MCF 10A (cell line): ENCODE measurements at regions not wholly inside any gene's neighbourhood (a gene's known extent, or its start where the extent isn't known, plus 50 kb on each side); places are given as distances from the start of the nearest gene placed in this dataset.
A peak's percentile ranks its signal among the peaks of the same experiment; 100 is the strongest.

Experiments used
- BruUV-seq: library from RNA; stranded (reverse); fragments of 400-500 nt; replicated peaks from 2 replicates; lab custom pipeline; 2021; lab: Mats Ljungman, UMichigan
- CTCF ChIA-PET: fragments of 300-600 bp; sonication (Branson Sonifier 250); formaldehyde crosslinking; extraction: SDS; loops from one replicate; lab custom pipeline; 2021; ENCODE audit warnings: antibody characterized with exemption, inconsistent platforms; lab: Yijun Ruan, JAX
- POLR2A ChIA-PET: fragments of 300-600, 350-650 bp; sonication (Branson Sonifier 250); formaldehyde crosslinking; extraction: SDS; loops from one replicate; lab custom pipeline; 2020; ENCODE audit warnings: antibody characterized with exemption, inconsistent platforms; lab: Yijun Ruan, JAX
- DNase-seq: peaks from one replicate; pipeline ENCODE4 v3.0.0-alpha.2; 2018; ENCODE audit not compliant: unreplicated experiment
- H3K27ac Mint-ChIP-seq: one replicate; pipeline ENCODE4 v1.8.0; 2022; ENCODE audit warnings: mild to moderate bottlenecking, low read depth, mixed read lengths; ENCODE audit not compliant: unreplicated experiment
- H3K27me3 Mint-ChIP-seq: one replicate; pipeline ENCODE4 v1.8.0; 2022; ENCODE audit warnings: mixed read lengths; ENCODE audit not compliant: insufficient read depth, unreplicated experiment
- H3K36me3 Mint-ChIP-seq: one replicate; pipeline ENCODE4 v1.8.0; 2022; ENCODE audit warnings: mild to moderate bottlenecking, moderate library complexity, mixed read lengths; ENCODE audit not compliant: insufficient read depth, unreplicated experiment
- H3K4me1 Mint-ChIP-seq: one replicate; pipeline ENCODE4 v1.8.0; 2022; ENCODE audit warnings: mixed read lengths; ENCODE audit not compliant: insufficient read depth, unreplicated experiment
- H3K4me3 Mint-ChIP-seq: one replicate; pipeline ENCODE4 v1.8.0; 2022; ENCODE audit warnings: mild to moderate bottlenecking, moderate library complexity, mixed read lengths; ENCODE audit not compliant: unreplicated experiment
- H3K9me3 Mint-ChIP-seq: one replicate; pipeline ENCODE4 v1.8.0; 2022; ENCODE audit warnings: mixed read lengths; ENCODE audit not compliant: unreplicated experiment
- intact Hi-C: fragments of 100-400 bp; cut with micrococcal nuclease; formaldehyde crosslinking; loops from 2 replicates; pipeline ENCODE4 v1.14.1; 2022
- TF ChIP-seq, protein P1 (sequence below): fragments of 200-600 bp; IDR thresholded peaks from one replicate; pipeline ENCODE4 v1.8.0; 2022; ENCODE audit warnings: antibody characterized with exemption, mild to moderate bottlenecking; ENCODE audit not compliant: unreplicated experiment

DNA sequence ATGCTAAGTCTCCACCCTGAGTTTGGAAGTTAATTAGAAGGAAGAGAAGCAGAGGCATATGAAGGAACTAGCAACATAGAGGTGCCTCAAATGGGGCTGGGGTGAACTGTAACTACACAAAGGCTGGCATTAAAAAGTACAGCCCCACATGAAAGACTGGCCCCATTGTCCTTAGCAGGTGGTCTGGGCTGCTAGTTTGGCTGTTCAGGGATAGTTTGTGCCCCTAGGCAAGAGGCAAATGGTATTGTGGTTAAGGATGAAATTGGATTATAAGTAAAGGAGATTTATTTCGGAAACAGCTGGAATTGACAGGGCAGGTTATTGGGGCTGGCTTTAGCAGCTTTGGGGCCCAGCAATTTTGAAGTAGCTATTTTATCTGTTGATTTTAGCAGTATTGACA is 365.7 kb upstream of the TNP1 start:
- no peaks in the 10 kb centered on the region for H3K27me3 Mint-ChIP-seq
- peaks cover 4% of the 10 kb centered on the region for H3K4me1 Mint-ChIP-seq
- intact Hi-C loops, result no loop called here
- no peak overlapping the region for H3K4me3 Mint-ChIP-seq
- H3K36me3 Mint-ChIP-seq, result no peaks in the 10 kb centered on the region
- ChIA-PET CTCF (interaction anchor here (0.6 kb wide), 1 partner anchor 10 kb away, joined by 4 read pairs; no protein-coding TSS in a partner anchor), POLR2A (no interaction called here)
- no peak for DNase-seq
- no peak overlapping the region for H3K27ac Mint-ChIP-seq
- TF ChIP-seq, protein P1, sequence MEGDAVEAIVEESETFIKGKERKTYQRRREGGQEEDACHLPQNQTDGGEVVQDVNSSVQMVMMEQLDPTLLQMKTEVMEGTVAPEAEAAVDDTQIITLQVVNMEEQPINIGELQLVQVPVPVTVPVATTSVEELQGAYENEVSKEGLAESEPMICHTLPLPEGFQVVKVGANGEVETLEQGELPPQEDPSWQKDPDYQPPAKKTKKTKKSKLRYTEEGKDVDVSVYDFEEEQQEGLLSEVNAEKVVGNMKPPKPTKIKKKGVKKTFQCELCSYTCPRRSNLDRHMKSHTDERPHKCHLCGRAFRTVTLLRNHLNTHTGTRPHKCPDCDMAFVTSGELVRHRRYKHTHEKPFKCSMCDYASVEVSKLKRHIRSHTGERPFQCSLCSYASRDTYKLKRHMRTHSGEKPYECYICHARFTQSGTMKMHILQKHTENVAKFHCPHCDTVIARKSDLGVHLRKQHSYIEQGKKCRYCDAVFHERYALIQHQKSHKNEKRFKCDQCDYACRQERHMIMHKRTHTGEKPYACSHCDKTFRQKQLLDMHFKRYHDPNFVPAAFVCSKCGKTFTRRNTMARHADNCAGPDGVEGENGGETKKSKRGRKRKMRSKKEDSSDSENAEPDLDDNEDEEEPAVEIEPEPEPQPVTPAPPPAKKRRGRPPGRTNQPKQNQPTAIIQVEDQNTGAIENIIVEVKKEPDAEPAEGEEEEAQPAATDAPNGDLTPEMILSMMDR, result no peak
- no peaks in the 10 kb centered on the region for H3K9me3 Mint-ChIP-seq
- no TSS peak for BruUV-seq

- DNase-seq, result peak; percentile 65
- Mint-ChIP-seq H3K9me3 (no peaks in the 10 kb centered on the region), H3K4me3 (no peak overlapping the region), H3K4me1 (peaks cover 4% of the 10 kb centered on the region), H3K27me3 (no peaks in the 10 kb centered on the region), H3K36me3 (no peaks in the 10 kb centered on the region), H3K27ac (no peak overlapping the region)
- intact Hi-C loops, result no loop called here
- CTCF ChIA-PET, result interaction anchor here (0.6 kb wide), 1 partner anchor 583 kb away, joined by 3 read pairs; no protein-coding TSS in a partner anchor
- BruUV-seq, result no TSS peak
- TF ChIP-seq, protein P1, result no peak
- POLR2A ChIA-PET, result no interaction called here
These were observed 363.5 kb upstream of the TNP1 start for GRCh38 chr2:217223222-217223930.

GRCh38 chr2:217222309-217222910 is 362.5 kb upstream of the TNP1 start:
- Mint-ChIP-seq H3K27ac (no peak overlapping the region), H3K36me3 (no peaks in the 10 kb centered on the region), H3K4me1 (peaks cover 4% of the 10 kb centered on the region), H3K9me3 (no peaks in the 10 kb centered on the region), H3K4me3 (no peak overlapping the region), H3K27me3 (no peaks in the 10 kb centered on the region)
- ChIA-PET CTCF (interaction anchor here (0.6 to 1.0 kb wide), 2 partner anchors 9 to 1497 kb away, joined by 4 read pairs; no protein-coding TSS in a partner anchor), POLR2A (no interaction called here)
- TF ChIP-seq, protein P1, result no peak
- no TSS peak for BruUV-seq
- intact Hi-C loops, result no loop called here
- no peak for DNase-seq

DNA sequence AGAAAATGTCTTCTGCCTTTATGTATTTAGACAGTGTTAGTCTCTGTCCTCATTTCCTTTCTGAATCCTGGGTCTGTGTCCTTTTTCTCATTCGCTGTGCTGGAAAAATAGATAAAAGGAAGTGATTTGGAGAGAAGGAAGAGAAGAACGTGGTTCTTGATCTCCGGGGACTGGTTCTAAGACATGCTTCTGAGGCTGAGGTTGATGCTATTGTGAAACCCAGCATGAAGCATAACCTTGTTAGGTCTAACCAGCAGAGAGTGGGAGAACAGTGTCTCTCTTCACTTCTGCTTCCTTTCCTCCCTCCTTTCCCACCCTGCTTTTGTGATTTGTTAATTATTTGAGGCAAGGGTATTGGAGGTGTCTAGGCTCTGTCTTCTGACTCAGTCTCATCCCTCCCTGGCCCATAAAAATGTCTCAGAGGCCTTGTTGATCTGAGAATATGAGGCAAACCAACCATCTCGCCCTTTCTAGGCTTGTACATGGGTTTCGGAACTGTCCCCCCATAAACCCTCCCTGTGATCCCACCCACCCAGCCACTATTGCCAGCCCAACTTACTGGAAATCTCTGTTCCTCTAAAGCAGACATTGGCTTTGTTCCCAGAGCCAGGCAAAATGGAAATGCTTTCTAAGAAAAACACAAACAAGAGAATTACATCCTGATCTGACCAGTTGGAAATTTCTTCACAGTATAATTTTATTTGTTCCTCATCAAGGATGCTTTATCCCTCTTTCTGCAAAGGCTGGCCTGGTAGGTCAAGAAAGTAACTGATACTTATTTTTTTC is 360.6 kb upstream of the TNP1 start:
- no peaks in the 10 kb centered on the region for H3K36me3 Mint-ChIP-seq
- ChIA-PET CTCF (no interaction called here), POLR2A (no interaction called here)
- no peak overlapping the region for H3K4me3 Mint-ChIP-seq
- no peaks in the 10 kb centered on the region for H3K9me3 Mint-ChIP-seq
- no peak for DNase-seq
- intact Hi-C loops, result no loop called here
- H3K27ac Mint-ChIP-seq, result no peak overlapping the region
- no peaks in the 10 kb centered on the region for H3K27me3 Mint-ChIP-seq
- H3K4me1 Mint-ChIP-seq, result peaks cover 4% of the 10 kb centered on the region
- BruUV-seq, result no TSS peak
- TF ChIP-seq, protein P1, result no peak
